GM18870 (cell line): ENCODE measurements at regions not wholly inside any gene's neighbourhood (a gene's known extent, or its start where the extent isn't known, plus 50 kb on each side); places are given as distances from the start of the nearest gene placed in this dataset.
"Not testable (repeated sequence)": the region's sequence is repeated elsewhere in the genome, so short reads cannot be mapped to it uniquely, and the experiment has no call there.

Experiments
- ATAC-seq: cut with Tn5 transposase; IDR thresholded peaks from one replicate; pipeline ENCODE4 v1.9.1; 2021; ENCODE audit warnings: moderate library complexity; ENCODE audit not compliant: unreplicated experiment

- no peak for ATAC-seq
Observed at GRCh38 chr4:126544276-126544675, 1088.5 kb upstream of the INTU start.

DNA sequence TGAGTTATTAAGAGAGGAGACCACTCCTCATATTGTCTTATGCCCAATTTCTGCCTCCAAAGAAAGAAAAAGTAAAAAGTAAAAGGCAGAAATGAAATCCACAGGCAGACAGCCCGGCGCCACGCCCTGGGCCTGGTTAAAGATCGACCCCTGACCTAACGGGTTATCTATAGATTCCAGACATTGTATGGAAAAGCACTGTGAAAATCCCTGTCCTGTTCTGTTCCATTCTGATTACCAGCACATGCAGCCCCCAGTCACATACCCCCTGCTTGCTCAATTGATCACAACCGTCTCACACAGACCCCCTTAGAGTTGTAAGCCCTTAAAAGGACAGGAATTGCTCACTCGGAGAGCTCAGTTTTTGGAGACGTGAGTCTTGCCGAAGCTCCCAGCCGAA, 1086.6 kb upstream of the INTU start:
- not testable (repeated sequence) for ATAC-seq

DNA sequence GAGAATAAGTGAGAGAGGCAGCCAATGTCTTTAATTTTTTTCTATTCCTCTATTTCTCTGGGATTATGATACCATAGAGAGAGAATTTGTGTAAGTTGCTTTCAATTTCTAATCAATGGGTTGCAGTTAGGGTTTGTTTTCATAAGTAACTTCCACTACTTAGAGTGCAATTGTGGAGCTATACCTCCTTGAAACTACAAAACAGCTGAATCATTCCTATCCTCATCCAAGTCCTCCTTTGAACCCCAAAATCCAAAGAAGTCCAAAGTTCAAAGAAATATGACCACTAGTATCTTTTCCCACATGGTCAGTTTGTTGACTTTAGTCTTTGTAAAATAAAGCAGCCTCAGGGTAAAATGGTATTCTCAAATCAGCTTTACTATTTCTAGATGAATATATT, 1085.4 kb upstream of the INTU start:
- no peak for ATAC-seq

DNA sequence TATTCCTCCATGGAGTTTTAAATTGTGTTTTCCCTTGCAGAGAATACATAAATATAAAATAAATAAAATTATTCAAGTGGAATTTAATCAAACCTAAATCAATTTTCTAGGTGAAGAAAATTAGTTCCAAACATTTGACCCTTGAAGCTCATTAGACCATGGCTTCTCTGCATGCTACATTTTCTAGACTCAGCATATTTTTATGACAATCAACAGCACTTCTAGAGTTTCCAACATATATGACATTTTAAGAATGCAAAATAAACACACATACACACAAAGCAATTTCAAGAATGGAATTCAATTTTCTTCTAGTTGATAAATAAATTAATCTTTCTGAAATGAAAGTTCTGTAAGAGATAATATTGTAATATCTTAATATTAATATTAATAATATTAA, 1083.9 kb upstream of the INTU start:
- no peak for ATAC-seq

GRCh38 chr4:126552321-126552720, 1080.4 kb upstream of the INTU start:
- ATAC-seq: no peak

DNA sequence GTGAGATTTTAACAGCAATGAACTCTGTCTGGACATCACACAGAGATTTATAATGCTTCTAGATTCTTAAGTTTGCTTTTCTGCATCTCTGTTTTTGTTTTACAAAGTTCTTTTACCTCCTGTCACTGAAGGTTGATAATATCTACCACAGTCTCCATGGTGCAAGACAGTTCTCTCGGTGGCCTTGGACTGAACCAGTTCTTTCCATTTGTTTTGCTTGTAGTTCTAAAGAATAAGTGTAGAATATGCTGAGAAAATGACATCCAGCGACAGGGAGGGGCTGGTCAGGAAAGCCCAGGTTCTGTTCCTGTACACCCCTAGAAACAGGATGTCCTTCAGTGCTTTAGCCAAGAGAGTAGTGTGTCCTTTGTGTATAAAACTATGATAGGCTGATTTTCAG, 1079.5 kb upstream of the INTU start:
- ATAC-seq: no peak

DNA sequence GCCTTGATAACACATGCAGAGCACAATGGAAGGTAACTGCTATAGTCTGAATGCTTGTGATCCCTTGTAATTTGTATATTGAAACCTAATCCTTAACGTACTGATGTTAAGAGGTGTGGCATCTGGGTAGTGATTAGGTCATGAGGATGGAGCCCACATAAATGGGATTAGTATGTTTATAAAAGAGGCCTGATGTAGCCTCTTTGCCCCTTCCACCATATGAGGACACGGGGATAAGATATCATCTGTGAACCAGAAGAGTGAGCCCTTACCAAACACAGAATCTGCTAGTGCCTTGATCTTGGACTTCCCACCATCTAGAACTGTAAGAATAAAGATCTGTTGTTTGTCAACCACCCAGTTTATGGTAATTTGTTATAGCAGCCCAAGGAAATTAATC, 1074.2 kb upstream of the INTU start:
- no peak for ATAC-seq

DNA sequence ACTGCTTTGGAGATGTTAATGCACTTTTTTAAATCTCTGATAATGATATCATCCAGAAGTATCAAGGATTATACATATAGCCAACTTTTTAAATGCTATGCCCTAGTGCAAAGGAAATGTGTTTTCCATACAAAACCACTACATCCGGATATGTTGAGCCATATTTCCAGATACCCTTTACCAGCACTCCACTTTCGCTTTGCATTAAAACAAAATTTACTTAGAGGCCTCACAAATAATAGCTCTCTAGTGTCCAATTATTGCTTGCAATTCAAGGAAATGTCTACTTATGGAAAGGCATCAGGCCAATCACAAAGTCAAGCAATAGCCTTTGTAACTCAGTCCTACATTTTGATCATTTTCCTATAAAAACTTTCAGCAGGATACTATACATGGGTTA, 1072.8 kb upstream of the INTU start:
- ATAC-seq: no peak

GRCh38 chr4:126560794-126561193, 1072.0 kb upstream of the INTU start:
- no peak for ATAC-seq

DNA sequence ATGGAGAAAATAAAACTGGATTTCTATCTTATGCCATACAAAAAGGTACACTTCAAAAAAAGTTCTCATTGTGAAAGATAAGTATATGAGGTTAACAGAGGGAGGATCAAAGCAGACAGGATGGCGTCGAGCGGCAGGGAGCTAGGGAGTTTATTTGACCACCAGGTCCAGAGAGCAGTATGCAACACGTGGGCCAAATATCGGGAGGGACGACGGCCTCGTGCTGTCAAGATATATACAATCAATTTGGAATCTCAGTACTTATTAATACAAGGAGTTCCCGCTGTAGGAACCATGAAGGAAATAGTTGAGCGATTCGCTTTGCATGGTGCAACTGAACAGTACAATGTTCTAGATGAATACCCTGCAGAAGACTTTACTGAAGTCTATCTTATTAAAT, 1069.4 kb upstream of the INTU start:
- no peak for ATAC-seq

- no peak for ATAC-seq
Observed at GRCh38 chr4:126564283-126564854, 1068.4 kb upstream of the INTU start.

DNA sequence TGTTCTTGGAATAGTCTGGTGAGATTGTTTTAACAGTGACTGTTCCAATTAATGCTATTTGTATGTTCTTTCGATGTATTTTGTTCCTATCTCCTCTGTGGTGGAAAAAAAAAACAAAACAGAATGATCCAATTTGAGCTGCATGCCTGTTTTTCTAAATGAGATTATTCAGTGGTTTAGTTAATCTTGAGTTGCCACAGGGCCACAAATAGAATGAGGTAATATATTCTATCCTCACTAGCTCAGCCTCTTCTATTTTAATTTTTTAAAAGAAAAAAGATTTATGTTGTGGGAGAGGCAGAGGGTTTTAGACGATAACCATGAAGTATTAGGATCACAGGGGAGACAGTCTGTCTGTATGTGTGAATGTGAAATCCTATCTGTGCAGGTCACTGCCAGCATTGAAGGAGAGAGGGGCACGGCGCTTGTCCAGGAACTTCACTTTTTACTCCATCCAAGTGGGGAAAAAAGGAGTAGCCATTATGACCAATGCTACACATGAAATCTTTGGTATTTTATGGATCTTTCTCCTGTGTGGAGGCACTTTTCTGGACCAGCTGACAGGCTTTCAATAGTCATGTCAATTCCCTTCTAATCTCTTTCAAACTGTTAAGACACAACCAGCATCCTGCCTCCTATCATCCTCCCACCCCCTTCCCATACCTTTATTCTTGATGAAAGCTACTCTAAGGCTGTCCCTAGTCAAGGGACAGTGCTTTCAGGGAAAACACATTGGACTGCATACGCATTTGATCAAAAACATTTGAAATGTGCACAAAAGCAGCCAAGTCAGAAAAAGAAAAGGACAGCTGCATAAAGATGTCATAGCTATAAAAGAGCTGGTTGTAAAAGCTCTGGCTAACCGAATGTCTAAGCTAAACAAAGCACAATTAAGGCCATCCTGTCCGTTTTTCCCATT, 1063.8 kb upstream of the INTU start:
- no peak for ATAC-seq

GRCh38 chr4:126572264-126572663, 1060.5 kb upstream of the INTU start:
- no peak for ATAC-seq

- ATAC-seq: no peak
Observed at GRCh38 chr4:126582737-126583136, 1050.0 kb upstream of the INTU start.

GRCh38 chr4:126583509-126583908, 1049.2 kb upstream of the INTU start:
- no peak for ATAC-seq

DNA sequence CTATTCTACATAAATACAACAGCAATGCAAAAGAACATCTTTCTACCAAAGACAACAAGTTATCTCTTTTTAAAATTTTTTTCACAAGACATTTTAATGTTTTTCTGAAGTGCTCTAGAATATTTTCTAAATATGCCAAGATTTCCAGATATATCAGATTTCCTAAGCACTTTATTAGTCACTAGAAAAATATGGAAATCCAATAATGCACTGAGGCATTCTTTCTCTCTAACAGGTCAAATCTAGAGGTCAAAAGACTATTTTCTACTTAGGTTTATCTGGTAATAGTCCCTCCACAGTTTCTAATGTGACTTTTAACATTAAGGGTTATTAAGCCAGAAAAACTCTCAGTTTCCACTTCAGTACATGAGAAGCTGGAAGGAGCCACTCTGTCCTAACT, 1041.2 kb upstream of the INTU start:
- ATAC-seq: no peak

- ATAC-seq: no peak
Observed at GRCh38 chr4:126592088-126592487, 1040.7 kb upstream of the INTU start.

DNA sequence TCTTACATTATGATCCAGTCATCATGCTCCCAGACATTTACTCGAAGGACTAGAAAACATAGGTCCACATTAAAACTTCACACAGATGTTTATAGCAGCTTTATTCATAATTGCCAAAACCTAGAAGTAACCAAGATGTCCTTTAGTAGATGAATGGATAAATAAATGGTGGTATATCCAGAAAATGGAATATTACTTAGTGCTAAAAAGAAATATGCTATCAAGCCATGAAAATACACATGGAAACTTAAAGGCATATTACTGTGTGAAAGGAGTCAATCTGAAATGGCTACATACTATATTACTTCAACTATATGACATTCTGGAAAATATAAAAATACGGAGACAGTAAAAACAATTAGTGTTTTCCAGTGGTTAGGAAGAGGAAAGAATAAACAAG, 1039.1 kb upstream of the INTU start:
- no peak for ATAC-seq

DNA sequence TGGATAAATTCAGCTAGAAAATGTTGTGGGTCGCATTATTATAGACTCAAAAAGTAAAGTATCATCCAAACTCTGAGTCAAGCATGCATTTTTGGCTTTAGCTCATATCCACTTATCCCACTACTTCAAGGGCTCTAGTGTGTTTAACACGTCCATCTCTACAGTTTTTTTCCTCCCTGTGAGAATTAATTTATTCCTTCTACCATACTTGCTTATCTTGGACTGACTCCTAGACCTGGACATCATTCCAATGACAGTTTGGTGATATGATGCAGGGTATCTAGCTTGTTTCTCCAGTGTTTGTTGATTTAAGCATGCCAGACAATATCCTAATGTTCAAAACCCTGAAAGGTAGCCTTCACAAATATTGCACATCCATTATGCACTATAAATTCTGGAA, 1037.1 kb upstream of the INTU start:
- ATAC-seq: no peak

- no peak for ATAC-seq
Observed at GRCh38 chr4:126599746-126600145, 1033.0 kb upstream of the INTU start.

DNA sequence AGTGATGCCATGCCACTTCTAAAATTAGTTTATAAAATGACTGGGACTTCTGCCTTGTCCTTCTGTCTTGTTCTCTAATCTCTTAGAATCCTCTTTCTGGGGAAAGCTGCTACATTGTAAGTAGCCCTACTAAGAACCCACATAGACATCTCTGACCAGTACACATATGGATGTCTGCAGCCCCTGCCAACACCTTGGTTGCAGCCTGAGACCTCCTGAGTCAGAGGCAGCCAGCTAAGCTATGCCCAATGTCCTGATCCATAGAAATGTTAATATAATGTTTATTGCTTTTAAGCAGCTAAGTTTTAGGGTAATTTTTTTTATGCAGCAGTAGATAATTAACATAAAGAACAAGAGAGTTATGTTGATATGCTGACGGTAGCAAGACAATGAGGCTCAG, 1029.5 kb upstream of the INTU start:
- no peak for ATAC-seq

GRCh38 chr4:126603825-126604224, 1028.9 kb upstream of the INTU start:
- no peak for ATAC-seq
